HepG2 (cell line): ENCODE measurements at regions not wholly inside any gene's neighbourhood (a gene's known extent, or its start where the extent isn't known, plus 50 kb on each side); places are given as distances from the start of the nearest gene placed in this dataset.

ENCODE experiments used
- AGO2 ChIP-seq: fragments of 200-400 bp; formaldehyde crosslinking; optimal IDR thresholded peaks from 2 replicates; pipeline ENCODE3; 2017; ENCODE audit warnings: mild to moderate bottlenecking, low read depth, low read length, moderate library complexity
- ATAD3A ChIP-seq: sonication (generic); formaldehyde crosslinking; IDR thresholded peaks from 2 replicates; pipeline ENCODE4 v1.4.0; 2020; ENCODE audit warnings: missing genetic modification reagents
- ATF2 ChIP-seq: sonication (generic); formaldehyde crosslinking; IDR thresholded peaks from 2 replicates; pipeline ENCODE4 v1.4.0; 2020; ENCODE audit warnings: missing genetic modification reagents
- CREM ChIP-seq, 2 experiments: sonication (generic) in 1 of 2; formaldehyde crosslinking in 1 of 2; IDR thresholded peaks; 2 replicates each; pipeline versions ENCODE4 v1.4.0 to v1.6.1; 2016 to 2020; ENCODE audit warnings: antibody characterized with exemption in 1 of 2, mild to moderate bottlenecking in 1 of 2, missing genetic modification reagents in 1 of 2
- LBX2 ChIP-seq: sonication (generic); formaldehyde crosslinking; IDR thresholded peaks from 2 replicates; pipeline ENCODE4 v1.5.0; 2020; ENCODE audit warnings: missing genetic modification reagents, mild to moderate bottlenecking, borderline replicate concordance
- RBM39 ChIP-seq: fragments of 200-400 bp; formaldehyde crosslinking; IDR thresholded peaks from one replicate; pipeline ENCODE4 v1.6.1; 2018; ENCODE audit warnings: antibody characterized with exemption, mild to moderate bottlenecking, low read depth, low read length; ENCODE audit not compliant: poor library complexity, severe bottlenecking
- RFX1 ChIP-seq: fragments of 450-650 bp; IDR thresholded peaks from 2 replicates; pipeline ENCODE4 v1.6.1; 2017
- TFDP2 ChIP-seq: sonication (generic); formaldehyde crosslinking; IDR thresholded peaks from 2 replicates; pipeline ENCODE4 v1.4.0; 2020; ENCODE audit warnings: missing genetic modification reagents
- THAP7 ChIP-seq: sonication (generic); formaldehyde crosslinking; IDR thresholded peaks from 2 replicates; pipeline ENCODE4 v1.8.1; 2023; ENCODE audit warnings: mild to moderate bottlenecking, missing genetic modification reagents
- THRA ChIP-seq: sonication (generic); formaldehyde crosslinking; IDR thresholded peaks from 2 replicates; pipeline ENCODE4 v1.4.0; 2020; ENCODE audit warnings: missing genetic modification reagents, borderline replicate concordance
- TIGD3 ChIP-seq: sonication (generic); formaldehyde crosslinking; IDR thresholded peaks from 2 replicates; pipeline ENCODE4 v1.5.1; 2020; ENCODE audit warnings: mild to moderate bottlenecking, missing genetic modification reagents, borderline replicate concordance
- ZBTB43 ChIP-seq: sonication (generic); formaldehyde crosslinking; conservative IDR thresholded peaks from 2 replicates; pipeline ENCODE4 v1.4.0; 2020; ENCODE audit warnings: missing genetic modification reagents
- ZFP1 ChIP-seq: IDR thresholded peaks from 2 replicates; pipeline ENCODE4 v1.6.1; 2016
- ZFP62 ChIP-seq: sonication (generic); formaldehyde crosslinking; IDR thresholded peaks from 2 replicates; pipeline ENCODE4 v1.4.0; 2020; ENCODE audit warnings: missing genetic modification reagents
- ZNF253 ChIP-seq: sonication (generic); formaldehyde crosslinking; IDR thresholded peaks from 2 replicates; pipeline ENCODE4 v1.8.0; 2022; ENCODE audit warnings: mild to moderate bottlenecking, missing genetic modification reagents, borderline replicate concordance
- ZNF496 ChIP-seq: sonication (generic); formaldehyde crosslinking; IDR thresholded peaks from 2 replicates; pipeline ENCODE4 v1.8.1; 2023; ENCODE audit warnings: mild to moderate bottlenecking, moderate library complexity, missing genetic modification reagents; ENCODE audit not compliant: insufficient replicate concordance
- ZNF557 ChIP-seq: sonication (generic); formaldehyde crosslinking; IDR thresholded peaks from 2 replicates; pipeline ENCODE4 v1.4.0; 2020; ENCODE audit warnings: missing genetic modification reagents
- ZNF761 ChIP-seq: sonication (generic); formaldehyde crosslinking; conservative IDR thresholded peaks from 2 replicates; pipeline ENCODE4 v1.4.0; 2020; ENCODE audit warnings: mild to moderate bottlenecking, missing genetic modification reagents
- ZSCAN9 ChIP-seq: IDR thresholded peaks from 2 replicates; pipeline ENCODE4 v1.6.1; 2016; ENCODE audit warnings: borderline replicate concordance

GRCh38 chr14:30270200-30271161 is 288.5 kb upstream of the G2E3 start (continued):
- no peak for TF ChIP-seq ZBTB43 (CRISPR knock-in tag)
- peak; percentile 56; the same call in 1 of the 2 replicates for TF ChIP-seq THRA (CRISPR knock-in tag)
- peak; percentile 11; the same call in 1 of the 2 replicates for TF ChIP-seq RFX1
- no peak for TF ChIP-seq ZSCAN9 (CRISPR knock-in tag)
- no peak for TF ChIP-seq CREM (IDR thresholded peaks at IDR 0.05)
- TF ChIP-seq CREM (CRISPR knock-in tag; IDR thresholded peaks at IDR 0.05), result no peak
- TF ChIP-seq RBM39, result peak; percentile 69
- no peak; the same call in 1 of the 2 replicates for TF ChIP-seq ZNF253 (CRISPR knock-in tag)
- TF ChIP-seq TFDP2, result no peak
- peak; percentile 73; the same call in 1 of the 2 replicates for TF ChIP-seq LBX2 (CRISPR knock-in tag)
- no peak for TF ChIP-seq ZFP62 (CRISPR knock-in tag)
- TF ChIP-seq ZNF496, result no peak
- TF ChIP-seq ATAD3A (CRISPR knock-in tag), result no peak
- no peak for TF ChIP-seq AGO2
- no peak for TF ChIP-seq TIGD3 (CRISPR knock-in tag)
- TF ChIP-seq ZNF761 (CRISPR knock-in tag), result peak; percentile 69; the same call in 1 of the 2 replicates
- no peak for TF ChIP-seq ZNF557 (CRISPR knock-in tag)
- peak; percentile 56; the same call in 1 of the 2 replicates for TF ChIP-seq ATF2 (CRISPR knock-in tag)
- TF ChIP-seq ZFP1 (CRISPR knock-in tag), result no peak
- peak; percentile 70; the same call in 1 of the 2 replicates for TF ChIP-seq THAP7 (CRISPR knock-in tag)
